ENCODE measurements at regions not wholly inside any gene's neighbourhood (a gene's known extent, or its start where the extent isn't known, plus 50 kb on each side); places are given as distances from the start of the nearest gene placed in this dataset.

DNA sequence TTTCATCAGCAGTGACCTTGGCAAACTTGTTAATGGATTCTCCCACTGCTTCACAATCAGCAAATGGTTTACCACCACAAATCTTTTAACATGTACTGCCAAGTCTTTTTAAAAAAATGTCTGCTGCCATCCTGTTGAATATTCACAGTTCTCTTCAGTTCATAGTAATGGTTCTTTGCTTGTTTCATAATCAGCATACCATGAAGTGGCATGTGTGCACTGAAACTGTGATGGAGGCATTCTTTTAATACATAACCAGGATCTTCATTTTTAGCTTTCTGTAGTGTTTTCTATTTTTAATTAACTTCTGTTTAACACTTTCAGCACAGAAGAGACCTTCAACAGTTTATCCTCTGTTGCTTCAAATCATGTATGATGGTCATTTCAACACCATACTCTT lies 230.1 kb upstream of the ARSJ start:
- TF ChIP-seq, protein P1, sequence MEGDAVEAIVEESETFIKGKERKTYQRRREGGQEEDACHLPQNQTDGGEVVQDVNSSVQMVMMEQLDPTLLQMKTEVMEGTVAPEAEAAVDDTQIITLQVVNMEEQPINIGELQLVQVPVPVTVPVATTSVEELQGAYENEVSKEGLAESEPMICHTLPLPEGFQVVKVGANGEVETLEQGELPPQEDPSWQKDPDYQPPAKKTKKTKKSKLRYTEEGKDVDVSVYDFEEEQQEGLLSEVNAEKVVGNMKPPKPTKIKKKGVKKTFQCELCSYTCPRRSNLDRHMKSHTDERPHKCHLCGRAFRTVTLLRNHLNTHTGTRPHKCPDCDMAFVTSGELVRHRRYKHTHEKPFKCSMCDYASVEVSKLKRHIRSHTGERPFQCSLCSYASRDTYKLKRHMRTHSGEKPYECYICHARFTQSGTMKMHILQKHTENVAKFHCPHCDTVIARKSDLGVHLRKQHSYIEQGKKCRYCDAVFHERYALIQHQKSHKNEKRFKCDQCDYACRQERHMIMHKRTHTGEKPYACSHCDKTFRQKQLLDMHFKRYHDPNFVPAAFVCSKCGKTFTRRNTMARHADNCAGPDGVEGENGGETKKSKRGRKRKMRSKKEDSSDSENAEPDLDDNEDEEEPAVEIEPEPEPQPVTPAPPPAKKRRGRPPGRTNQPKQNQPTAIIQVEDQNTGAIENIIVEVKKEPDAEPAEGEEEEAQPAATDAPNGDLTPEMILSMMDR (conservative IDR thresholded peaks at IDR 0.05): no peak
- no peak for TF ChIP-seq EZH2 (IDR thresholded peaks at IDR 0.05; ENCODE audit: low read depth)

All from PC-9 (cell line).